DMS79 (cell line): ENCODE measurements at regions not wholly inside any gene's neighbourhood (a gene's known extent, or its start where the extent isn't known, plus 50 kb on each side); places are given as distances from the start of the nearest gene placed in this dataset.

Source experiments
- DNase-seq: peaks from one replicate; lab custom pipeline; 2025; lab: John Stamatoyannopoulos, UW

DNA sequence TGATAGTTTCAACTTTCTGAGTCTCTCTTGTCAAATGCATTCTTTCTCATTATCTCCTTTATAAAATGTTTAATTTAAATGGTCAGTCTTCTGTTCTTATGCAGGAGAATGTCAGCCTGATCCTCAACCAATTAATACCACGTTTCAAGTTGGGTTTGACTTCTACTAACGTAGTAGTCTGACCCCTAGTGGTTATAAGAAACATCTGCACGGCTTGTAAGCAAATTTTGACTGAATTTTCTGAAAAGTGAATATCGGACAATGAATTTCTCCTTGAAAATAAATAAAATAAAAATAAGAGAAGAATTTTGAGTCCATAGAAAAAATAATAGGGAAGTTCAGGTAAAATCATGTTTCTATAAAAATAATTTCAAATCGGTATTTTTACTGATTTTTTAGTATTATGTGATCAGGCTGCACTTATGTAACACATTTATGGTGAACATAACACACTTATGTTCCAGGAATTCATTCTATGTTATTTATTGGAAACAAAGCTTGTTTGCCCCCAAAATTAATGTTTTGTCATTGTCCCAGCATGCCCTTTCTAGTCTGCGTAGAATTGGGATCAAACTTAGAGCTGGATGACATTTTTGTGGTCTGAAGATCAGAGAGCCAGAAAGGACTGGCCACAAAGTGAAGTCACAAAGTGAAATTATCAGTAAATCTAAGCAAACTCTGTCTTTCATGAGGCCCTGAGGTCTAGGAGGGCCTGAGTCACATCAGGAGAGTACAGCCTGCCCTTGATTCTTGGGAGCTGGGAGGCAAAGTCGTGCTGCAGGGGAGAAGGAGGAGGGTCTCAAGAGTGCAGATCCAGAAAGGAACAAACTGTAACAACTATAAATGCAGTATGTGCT lies 101.2 kb upstream of the STXBP6 start:
- peak; percentile 53 for DNase-seq

DNA sequence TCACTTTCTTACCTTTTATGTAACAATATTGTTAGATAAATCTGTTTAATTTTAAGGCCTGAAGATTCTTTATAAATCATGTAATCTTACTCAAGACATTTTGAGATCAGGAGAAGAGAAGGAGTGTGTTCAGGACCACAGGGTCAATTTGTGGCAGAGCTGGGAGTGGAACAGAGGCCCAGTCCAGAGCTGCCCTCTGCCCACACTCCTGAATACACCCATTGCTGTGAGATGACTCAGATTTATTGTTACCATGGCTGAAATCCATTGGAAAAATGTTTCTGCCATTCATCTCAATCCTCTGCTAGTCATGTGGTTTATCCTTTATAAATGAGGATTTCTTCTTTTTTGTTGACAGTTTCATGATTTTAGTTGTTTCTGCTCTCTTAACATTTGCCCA lies 100.5 kb upstream of the STXBP6 start:
- DNase-seq, result no peak

DNA sequence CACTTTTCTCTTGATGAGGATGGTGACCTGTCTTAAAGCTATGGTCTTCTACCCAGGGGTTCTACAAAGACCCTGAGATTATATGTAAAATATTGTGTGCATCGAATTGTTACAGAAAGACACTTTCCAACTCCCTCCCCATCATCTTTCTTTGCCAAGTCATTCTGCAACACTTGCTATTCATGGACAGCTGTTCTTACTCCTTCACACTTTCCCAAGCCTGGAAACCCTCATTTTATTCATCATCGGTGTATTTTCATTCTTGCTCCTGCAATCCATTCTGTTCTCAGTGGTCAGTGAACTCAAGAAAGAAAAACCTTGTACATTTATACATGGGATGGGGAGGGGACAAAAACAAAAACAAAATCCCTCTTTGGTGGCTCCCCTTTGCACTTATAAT lies 90.5 kb upstream of the STXBP6 start:
- no peak for DNase-seq

DNA sequence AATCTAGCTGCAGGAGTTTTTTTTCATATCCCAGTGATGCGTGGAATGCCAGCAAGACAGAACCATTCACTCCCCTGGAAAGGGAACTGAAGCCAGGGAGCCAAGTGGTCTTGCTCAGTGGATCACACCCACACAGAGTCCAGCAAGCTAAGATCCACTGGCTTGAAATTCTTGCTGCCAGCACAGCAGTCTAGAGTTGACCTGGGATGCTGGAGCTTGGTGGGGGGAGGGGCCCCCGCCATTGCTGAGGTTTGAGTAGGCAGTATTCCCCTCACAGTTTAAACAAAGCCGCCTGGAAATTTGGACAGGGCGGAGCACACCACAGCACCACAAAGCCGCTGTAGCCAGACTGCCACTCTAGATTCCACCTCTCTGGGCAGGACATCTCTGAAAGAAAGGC lies 86.9 kb upstream of the STXBP6 start:
- no peak for DNase-seq

DNA sequence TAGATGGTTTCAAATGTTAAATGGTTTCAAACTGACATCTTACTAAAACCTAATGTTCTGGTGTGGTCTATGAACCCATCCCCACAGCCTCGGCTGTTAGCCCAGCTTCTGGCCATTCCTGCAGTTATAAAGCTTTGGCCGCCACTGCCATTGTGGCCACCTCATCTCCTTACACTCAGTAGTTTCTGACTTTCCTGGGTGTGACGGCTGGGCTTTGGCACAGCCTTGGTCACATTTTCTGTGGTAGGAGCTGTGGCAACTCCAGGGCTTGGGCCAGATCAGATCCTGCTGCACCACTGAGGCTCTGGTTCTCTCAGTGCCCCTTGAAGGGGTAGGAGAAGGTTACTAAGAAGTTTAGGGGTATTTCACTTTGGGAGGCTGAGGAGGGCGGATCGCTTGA lies 84.2 kb upstream of the STXBP6 start:
- DNase-seq, result no peak

DNA sequence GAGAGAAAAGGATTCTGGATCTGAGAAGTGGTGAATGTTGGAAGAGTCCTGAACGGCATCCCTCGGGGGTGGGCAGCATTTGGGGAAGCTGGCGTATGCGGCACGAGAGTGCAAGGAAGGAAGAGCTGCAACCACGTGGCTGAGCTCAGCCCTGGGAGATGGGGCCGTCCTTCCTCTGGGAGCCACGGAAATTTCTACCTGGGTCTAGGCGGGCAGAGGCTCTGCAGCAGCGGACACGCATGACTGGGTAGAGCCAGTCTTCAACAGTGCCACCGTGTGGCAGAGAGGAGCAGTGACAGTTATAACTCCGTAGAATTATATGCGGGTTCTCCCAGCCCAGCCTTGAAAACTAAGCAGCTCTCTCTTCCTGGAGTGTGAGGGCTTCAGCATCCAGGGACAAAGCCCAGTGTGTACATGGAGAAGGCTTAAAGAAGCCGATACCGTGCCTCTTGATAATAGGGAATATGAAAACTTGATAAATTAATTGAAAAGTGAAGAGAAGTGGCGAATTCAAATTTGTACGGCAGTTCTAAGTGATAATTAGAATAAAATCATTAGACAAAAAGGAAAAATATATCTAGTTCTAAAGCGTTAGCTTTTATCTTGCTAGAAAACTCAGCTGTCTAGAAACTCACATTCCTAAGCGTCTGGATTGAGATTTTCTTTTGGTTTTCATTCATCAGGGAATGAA lies 82.9 kb upstream of the STXBP6 start:
- DNase-seq, result no peak

DNA sequence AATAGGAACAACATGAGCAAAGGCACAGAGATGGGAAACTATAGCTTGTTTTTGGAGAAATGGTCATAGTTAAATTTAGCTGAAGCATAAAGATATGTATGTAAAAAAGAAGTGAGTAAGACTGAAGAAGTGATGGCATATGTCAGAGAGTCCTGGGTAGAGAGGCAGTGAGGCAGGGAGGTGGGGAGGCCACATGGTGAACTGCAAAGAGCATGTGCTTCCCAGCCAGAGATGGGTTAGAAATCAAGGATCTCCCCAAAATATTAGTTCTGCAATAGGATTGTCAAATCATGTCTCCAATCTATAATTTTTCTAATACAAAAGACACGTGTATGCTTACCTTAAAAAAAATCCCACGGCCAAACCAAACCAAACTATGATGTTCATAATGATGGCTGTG lies 82.1 kb upstream of the STXBP6 start:
- no peak for DNase-seq

DNA sequence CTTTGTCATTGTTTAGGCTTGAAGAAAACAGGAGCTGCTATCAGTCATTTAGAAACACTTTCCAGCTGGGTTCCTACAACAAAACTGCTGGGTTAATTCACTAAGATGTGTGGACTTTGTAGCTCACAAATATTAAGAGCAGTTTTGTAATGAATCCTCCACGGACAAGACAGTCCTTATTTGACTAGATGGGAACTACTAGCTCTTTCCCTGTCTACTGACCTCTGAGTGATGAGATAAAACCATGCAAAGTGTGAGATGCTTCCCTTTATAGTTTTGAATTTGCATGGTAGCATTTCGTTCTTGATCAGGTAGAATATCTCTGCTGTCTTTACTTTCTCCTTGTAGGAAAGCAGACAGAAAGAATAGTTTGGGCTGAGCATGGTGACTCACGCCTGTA lies 72.9 kb upstream of the STXBP6 start:
- no peak for DNase-seq

DNA sequence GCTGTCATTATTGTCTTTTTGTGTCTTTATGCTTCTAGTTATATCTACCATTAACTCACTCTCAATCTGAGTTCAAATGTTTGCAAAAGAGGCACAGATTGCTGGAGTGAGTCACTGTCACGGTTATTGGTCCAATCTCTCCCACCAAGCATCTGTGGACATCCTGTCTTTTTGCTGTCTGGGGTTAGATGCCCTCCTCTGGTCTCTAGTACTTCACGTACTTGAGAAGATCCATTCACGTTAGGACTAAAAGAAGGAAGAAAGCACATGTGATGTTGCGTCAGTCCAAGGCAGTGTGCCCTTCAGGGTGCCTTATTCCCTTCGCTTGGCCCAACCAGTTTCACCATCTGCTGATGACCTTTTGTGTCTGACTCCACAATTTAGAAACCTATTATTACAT lies 72.3 kb upstream of the STXBP6 start:
- DNase-seq, result no peak

DNA sequence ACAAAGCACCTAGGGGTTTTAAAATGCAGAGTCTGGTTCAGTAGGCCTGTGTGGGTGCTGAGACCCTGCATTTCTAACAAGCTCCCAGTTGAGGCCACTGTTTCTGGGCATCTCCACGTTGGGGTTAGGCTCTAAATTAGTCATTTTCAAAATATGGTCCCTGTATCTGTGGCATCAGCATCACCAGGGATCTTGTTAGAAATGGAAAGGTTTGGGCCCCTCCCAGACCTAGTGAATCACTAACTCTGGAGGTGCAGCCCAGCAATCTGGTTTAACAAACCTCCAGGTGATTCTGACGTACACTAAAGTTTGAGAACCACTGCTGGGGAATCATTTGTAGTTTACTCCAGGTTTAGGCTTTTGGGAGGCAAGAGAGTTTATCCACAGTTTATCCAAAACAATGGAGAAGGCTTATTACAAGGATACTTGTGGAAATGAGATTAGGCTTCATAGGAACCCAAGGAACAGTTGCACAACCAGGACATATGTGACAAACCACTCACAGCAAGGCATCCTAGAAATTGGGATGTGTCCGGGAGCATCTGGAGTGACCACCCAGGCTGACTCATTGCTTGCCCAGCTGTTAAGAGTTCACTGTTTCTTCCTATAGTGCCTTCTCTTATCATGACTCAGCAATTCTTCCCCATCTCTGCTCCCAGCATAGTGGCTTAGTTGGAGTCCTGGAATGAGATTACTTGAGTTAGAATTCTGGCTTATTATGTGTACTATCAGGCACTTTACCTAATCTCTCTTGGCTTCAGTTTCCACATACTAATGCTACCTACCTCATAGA lies 71.6 kb upstream of the STXBP6 start:
- DNase-seq, result no peak

DNA sequence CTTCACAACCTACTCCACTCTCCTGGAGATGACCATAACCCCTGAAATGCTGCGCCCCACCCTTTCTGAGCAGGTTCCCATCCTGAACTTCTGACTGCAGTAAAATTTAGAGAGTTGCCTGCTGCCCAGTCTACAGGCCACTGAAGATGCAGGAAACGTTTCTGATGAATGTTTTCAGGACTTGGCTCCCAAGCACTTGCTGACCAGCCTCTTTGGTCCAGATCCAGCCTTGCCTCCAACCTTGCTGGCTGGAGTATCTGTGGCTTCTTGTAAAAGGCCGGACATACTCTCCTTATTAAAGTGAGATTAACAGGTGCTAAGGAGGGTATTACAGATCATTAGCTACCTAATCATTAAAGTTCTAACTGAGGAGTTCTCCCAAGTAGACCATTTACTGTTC lies 70.3 kb upstream of the STXBP6 start:
- DNase-seq, result no peak

DNA sequence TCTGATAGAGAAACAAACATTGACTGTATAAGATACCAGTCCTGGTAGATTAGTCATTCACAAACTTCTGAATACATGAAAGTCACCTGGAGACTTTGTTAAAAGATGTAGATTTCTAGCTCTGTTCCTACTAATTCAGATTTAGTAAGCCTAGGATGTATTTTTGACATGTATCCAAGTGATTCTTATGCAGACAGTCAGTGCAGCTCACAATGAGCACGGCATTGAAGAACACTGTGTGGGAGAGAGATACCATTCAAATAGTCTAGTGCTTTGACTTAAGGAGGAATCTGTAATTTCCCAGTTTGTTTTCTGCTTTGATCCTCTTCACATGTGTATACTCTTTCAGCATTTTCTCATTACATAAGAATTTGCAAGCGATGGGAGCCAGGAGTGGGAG lies 68.7 kb upstream of the STXBP6 start:
- no peak for DNase-seq

DNA sequence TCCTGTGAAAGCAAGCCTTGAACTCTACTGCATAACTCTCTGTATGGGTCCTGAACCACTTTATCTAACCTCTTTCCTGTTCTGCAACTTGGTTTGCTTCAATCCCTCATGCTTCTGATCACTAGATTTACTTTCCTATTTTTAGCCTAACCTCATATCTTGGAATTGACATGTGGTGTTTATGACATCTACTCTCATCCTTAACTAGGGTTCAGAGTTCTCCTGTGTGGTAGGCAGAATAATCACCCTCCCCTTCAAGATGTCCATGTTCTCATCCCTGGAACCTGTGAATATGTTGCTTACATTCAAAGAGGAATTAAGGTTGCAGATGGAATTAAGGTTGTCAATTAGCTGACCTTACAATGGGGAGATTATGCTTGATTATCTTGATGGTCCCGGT lies 67.4 kb upstream of the STXBP6 start:
- DNase-seq, result no peak

DNA sequence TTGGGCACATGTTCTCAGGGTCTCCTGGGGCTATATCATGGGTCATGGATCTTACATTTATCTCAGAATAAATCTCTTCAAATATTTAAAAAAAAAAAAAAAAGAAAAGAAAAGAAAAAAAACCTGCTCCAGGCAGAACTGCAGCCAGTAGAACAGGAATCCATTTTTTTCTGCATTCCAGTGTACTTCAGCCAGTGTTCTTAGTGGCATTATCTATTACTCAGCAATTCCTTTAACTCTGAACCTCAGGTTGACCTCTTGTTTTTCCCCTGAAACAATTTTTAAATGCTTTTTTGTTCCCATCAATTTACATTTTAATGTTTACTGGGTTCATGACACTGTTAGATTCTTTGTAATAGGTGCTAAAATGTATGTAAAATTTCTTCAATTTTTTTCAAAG lies 66.7 kb upstream of the STXBP6 start:
- no peak for DNase-seq

DNA sequence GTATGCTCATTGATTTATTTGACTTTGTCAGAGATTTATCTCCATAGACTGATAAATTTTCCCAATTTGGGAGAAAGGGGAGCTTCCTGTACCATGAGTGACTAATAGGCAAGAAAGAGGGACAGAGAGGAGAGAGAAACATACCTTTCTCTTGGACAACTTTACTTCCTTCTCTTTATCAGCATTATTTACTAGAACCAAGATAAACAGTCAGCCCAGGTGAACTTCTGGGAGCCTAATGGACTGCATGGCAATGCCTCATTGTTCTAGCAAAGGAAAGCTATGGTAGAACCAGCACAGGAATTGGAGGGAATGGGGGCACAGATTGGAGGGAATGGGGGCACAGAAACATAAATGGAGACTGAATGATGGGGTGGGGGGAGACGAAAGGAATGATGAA lies 63.4 kb upstream of the STXBP6 start:
- no peak for DNase-seq

DNA sequence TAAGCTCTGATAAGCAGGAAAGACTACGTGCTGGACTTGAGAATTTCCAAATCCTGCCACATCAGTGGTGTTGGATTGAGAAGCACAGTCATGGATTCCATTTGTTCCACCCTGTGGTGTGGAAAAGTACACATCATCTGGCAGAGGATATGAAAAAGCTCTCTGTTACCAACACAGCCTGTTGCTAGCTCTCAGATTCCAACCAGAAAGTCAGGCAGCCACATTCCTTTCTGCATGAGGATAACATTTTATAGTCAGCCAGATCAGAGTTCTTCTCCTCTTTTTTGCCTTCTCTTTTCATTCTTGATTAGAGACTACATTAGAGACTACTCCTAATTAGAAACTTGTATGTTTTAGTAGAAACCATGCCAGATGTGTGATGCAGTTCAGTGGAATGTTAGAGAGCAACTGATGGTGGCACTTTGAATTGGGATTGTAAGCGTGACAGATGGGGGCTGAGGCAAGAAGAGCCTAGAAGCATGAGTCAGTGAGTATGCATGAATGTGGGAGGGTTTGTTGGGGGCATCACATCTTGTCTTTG lies 61.2 kb upstream of the STXBP6 start:
- no peak for DNase-seq

DNA sequence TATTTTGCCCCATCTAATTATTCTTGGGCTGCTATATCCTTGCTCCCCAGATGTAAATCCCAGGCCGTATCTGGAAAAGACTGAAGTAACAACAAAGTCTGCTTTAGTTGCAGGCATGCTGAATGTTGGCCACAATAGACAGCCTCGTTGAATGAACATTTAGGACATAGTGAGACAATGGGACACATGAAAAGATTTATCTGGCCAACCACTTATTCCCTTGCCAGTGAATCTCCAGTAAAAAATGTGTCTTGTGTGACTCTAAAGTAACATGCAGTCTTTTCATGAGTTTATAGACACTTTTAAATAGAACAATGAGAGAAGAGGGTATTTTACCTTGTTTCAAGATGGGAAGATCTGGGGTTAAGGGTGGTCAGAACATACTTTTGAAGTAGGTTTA lies 60.2 kb upstream of the STXBP6 start:
- no peak for DNase-seq

DNA sequence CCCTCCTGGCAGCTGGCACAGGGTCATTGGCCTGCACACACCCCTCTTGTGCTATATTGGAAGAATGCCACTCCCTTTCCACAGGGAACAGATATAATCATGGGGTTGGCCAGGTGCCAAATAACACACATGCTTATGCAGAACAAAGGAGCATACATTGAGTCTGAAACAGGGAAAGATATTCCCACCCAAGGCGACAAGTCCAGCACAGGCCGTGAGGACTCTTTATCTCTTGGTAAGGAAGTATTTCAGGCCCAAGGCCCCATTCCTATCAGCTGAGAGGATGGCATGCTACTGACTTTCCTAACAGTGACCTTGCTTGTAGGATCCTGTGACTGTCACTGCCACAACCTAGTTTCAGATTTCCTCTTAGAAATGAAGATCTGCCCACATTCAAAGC lies 59.0 kb upstream of the STXBP6 start:
- DNase-seq, result no peak

DNA sequence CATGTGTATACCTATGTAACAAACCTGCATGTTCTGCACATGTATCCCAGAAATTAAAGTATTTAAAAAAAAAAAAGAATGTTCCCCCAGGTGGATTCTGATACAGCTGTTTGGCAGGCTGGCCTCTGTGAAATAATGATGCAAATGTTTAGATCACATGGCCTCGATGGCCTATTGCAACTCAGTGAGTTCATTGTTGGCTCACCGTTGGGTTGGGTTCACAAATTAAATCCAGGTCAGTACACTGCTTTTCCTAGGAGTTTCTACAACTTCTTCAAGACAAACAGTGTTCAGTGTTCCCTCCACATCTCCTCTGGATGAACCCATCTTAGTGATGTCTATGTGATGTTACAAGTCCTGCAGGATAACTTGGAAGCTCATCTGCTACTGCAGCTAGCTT lies 58.3 kb upstream of the STXBP6 start:
- DNase-seq, result no peak

DNA sequence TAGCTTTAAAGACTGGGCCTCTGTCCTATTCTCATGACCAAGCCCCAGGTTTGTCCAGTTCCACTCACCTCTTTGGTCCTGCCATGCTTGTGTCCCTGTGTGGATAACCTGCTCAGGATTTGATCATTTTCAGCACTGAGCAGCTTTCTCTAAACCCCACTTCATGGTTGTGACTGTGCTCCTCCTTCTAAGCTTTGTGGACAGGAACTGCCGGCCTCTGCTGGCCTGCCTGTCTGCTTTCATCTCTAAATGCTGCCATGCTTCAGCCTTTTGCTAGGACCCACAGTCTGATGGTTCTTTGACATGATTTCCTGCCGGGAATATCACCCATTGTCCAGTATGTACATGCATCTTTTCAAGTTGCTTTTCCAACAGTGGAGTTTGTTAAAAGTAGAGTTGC lies 53.9 kb upstream of the STXBP6 start:
- DNase-seq, result no peak

DNA sequence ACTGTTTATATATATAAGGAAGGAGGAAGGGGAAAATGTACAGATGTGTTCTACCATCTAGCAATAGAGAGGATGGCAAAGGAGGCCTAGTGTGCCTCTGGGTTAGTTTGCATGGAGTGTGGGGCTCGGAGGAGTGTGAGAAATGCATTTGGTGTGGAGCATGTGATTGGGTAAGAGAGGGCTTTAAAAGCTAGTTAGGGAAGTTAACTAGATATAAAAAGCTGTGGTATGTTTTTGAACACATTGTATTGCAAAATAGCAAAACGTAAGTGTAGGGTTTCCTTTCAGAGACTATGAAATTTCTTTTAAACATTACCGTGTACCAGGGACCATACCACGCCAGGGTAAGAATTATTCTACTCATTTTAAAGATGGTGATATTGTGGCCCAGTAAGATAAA lies 53.3 kb upstream of the STXBP6 start:
- DNase-seq, result no peak

DNA sequence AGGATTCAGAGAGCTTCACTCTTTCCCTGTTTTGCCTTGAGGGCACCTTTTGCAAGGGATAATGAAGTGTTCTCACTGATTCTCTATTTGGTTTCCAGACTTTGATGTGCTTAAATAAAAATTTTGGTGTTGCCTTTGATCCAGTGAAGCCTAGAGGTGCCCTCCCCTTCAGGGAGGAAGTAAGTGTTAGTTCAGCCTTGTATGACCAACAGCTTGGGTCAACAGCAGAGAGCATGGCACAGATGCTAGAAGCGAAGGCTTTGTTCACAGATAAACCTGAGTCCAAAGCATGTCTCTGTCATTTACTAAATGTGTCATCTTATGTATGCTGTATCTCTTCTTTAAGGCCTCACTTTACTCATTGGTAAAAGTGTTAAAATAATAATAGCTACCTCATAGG lies 52.8 kb upstream of the STXBP6 start:
- DNase-seq, result no peak

DNA sequence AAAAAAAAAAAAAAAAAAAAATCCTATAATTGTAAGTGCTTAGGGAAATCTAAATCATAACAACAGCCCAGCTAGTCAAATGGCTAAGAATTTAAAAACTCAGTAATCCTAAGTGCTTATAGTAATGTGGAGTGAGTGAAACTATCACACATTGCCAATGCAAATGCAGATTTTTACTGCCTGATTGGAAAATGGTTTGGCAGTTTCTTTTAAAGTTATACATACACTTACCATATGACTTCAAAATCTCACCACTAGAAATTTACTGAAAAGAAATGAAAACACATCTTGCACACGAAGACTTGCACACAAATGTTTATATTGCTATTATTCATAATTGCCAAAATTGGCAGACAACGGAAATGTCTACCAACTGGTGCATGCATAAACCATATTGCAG lies 51.3 kb upstream of the STXBP6 start:
- no peak for DNase-seq
